ENCODE measurements at regions not wholly inside any gene's neighbourhood (a gene's known extent, or its start where the extent isn't known, plus 50 kb on each side); places are given as distances from the start of the nearest gene placed in this dataset.

GRCh38 chr4:23392860-23393458 is 496.9 kb downstream of the PPARGC1A start:
- TF ChIP-seq CTCF (IDR thresholded peaks at IDR 0.05), result no peak
- no peak for TF ChIP-seq POLR2A (IDR thresholded peaks at IDR 0.05; ENCODE audit: low read depth)
- no peak for TF ChIP-seq EP300 (IDR thresholded peaks at IDR 0.05)

Data from esophagus muscularis mucosa (tissue), 4 donors.